ENCODE measurements at regions not wholly inside any gene's neighbourhood (a gene's known extent, or its start where the extent isn't known, plus 50 kb on each side); places are given as distances from the start of the nearest gene placed in this dataset.

GRCh38 chr1:201628490-201628889 lies 89.6 kb downstream of the NAV1 start:
- TF ChIP-seq EZH2 (IDR thresholded peaks at IDR 0.05; ENCODE audit: low read depth, unreplicated experiment) (no peak), CTCF (conservative IDR thresholded peaks at IDR 0.05; ENCODE audit: low read depth in 2 of 2) (no peak), REST (IDR thresholded peaks at IDR 0.05; ENCODE audit: unreplicated experiment) (no peak), EZH2phosphoT487 (IDR thresholded peaks at IDR 0.05; ENCODE audit: unreplicated experiment) (no peak), POLR2AphosphoS5 (IDR thresholded peaks at IDR 0.05; ENCODE audit: low read depth) (no peak), JUNB (IDR thresholded peaks at IDR 0.05; ENCODE audit: unreplicated experiment) (no peak), CREB1 (CRISPR knock-in tag; IDR thresholded peaks at IDR 0.05; ENCODE audit: low read depth) (no peak), ETS1 (IDR thresholded peaks at IDR 0.05) (no peak)
